GM19193 (cell line): ENCODE measurements at regions not wholly inside any gene's neighbourhood (a gene's known extent, or its start where the extent isn't known, plus 50 kb on each side); places are given as distances from the start of the nearest gene placed in this dataset.

Experiments used
- POLR2A ChIP-seq: IDR thresholded peaks from 4 replicates; pipeline ENCODE4 v1.6.1; 2011; ENCODE audit not compliant: insufficient read depth, insufficient read length; ENCODE audit errors: extremely low read depth

DNA sequence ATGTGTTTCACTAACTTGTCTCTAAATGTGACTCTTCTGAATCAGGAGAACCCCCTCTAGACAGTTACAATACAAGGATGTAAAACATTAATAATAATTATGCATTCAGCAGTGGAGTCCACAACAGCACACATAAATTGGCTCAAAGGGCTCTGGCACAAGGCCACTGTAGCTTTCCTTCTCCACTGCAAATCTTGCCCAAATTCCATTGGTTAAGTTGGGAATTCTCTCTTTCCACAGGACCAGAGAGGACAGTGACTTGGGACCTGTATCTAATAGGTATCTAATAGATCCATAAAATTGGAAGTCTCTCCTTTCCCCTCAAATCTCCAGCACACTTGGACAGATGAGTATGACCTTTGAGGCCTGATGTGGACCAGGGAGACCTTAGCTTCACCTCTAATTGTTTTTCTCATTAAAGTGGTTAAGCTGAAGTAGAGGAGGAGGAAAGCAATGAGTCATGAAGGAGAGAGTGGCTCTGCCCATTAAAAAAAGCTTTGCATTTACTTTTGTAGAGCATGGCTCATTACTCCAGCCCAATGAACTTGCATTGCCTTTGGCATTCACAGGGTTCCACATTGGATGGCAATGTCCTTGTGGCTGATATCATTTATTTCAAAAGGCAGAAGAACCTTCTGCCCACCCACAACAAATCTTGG, 72.3 kb upstream of the SH3RF1 start:
- TF ChIP-seq POLR2A: no peak

DNA sequence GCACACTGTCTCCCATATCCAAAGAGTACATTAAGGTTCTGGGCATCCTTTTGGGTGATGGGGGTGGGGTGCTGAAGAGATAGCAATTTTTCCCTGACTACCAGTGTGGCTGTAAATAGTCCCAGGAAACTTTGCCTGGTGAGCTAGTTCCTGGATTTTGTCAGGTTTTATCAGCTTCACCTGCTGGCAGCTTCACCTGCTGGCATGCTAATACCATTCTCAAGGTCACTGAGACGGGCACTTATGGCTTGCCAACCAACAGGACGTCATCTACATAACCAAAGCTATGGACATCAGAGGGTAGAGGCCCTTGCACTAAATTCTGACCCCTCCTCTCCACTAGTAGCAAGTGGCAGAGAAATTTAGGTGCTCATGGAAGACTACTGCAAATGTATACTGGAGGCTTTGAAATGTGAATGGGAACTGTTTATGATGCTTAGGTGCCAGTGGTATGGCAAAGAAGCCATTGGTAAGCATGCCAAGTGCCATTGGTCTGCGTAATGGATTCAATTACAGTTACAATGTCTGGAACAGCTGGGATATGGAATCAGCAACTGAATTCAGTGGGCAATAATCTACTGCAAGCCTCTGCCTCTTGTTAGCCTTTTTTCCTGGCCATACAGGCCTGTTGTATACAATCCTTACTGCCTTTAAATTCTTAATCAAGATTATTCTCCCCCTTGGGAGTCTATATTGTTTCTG, 71.6 kb upstream of the SH3RF1 start:
- TF ChIP-seq POLR2A: no peak

DNA sequence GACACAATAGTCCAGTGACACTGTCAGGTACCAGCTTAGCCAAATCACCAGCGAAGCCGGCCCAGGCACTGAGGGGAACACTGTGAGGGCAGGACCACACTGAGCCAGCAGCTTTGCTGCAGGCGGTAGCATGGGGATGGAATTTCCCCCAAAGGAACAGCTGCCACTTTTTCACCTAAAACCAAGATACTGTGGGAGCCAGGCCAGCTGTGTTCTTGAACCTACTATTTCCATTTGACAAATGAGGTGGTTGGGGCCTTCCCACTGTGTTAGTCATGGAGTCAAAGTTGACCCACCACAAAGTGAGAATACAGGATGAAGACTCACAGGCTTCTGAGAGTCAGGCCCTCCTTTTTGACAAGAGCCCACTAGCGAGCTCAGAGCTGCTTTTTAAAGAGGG, 70.7 kb upstream of the SH3RF1 start:
- TF ChIP-seq POLR2A: peak; percentile 23

DNA sequence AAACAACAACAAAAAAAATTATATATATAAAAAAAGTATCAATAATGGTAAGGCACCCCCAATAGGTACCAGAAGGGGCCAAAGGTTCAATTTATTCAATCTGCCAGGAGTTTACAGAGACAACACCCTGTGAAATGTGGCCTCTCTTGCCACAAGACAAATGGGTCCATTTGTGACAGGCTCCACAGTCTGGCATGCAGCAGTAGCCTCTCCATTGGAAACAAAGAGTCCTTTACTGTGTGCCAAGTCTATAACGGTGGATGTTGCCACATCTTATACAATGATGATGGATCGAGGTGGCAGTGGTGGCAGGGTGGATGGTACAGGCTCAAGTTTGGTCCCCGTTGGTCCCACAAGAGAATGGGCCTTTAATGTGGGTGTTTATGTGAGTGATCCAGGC, 70.1 kb upstream of the SH3RF1 start:
- TF ChIP-seq POLR2A: no peak

DNA sequence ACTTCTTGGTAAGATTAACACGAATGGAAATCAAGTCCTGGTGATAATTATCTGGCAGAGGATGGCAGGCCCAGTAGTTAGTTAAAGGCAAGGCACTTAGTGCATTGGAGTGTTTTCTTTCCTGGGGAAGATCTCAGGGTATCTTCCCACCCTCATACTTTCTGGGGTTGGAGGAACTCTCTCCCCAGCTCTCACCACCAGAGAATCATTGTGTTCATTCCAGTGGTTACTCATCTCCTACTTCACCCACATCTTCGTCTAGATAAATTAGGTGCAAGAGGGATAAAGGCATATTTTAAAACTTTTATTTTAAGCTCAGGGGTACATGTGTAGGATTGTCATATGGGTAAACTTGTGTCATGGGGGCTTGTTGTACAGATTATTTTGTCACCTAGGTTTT, 67.5 kb upstream of the SH3RF1 start:
- TF ChIP-seq POLR2A: no peak

DNA sequence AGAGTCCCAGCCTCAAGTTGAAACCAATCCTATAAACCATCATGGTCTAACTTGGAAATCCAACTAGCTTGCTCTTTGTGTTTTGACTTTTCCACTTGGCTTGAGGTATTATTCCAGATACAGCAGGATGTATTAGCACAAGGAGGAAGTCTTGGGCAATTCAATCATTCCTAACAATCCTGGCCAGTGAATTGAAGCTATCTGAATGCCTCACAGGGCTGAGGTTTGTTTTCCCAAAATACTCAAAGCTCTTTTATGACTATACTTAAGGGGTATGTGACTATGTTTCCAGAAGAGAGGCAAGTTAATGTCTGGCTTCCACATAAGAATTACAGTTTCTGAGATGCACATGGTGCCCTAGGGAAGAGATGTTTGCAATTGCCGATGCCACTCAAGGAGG, 66.8 kb upstream of the SH3RF1 start:
- no peak for TF ChIP-seq POLR2A

DNA sequence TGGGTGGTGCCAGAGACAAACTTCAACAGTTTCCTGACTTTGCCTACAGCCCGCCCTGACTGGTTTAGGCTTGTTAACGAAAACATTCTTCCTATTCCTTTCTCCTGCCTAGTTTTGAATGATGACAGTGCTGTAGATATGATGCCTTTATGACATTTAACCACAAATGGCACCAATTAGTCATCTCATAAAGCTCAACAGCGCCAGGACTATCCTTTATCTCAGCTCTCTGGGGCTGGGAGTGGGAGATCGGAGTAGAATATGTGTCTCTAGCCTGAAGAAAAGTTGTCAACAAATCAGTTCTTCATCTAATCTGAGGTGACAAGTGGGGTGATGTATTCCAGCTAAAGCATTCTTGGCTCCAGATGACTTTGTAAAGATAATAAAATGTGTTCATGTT, 64.6 kb upstream of the SH3RF1 start:
- no peak for TF ChIP-seq POLR2A

DNA sequence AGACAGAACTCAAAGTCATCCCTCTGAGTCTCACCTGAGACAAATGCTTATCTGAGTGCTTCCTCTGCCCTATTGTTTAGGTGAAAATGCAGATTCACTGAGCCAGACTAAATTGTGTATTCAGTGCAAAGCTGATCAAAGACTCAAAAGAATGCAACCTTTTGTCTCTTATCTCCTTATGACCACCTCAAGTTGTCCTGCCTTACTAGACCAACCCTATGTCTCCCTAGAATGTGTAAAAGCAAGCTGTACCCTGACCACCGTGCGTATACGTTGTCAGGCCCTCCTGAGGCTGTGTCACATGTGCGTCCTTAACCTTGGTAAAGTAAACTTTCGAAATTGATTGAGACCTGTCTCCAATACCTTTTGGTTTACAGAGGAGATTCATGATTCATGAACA, 63.6 kb upstream of the SH3RF1 start:
- TF ChIP-seq POLR2A: no peak

DNA sequence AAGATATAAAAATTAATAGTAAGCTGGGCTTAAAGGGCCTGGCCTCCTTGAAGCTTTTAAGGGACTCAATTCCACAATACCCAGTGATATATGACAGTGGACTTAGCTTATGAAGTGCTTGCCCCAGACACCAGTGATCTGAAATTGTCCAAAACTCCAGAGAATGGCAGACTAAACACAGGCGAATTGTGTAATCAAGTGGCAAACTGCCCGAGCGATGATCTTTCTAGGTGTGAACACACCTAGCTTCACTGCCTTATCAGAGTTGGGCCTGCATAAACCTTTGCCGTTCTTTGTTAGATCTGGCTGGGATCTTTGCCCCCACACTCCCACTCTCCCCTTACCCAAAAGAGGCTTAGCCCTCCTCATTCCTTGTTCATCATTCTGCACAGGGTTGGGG, 62.5 kb upstream of the SH3RF1 start:
- TF ChIP-seq POLR2A: no peak

DNA sequence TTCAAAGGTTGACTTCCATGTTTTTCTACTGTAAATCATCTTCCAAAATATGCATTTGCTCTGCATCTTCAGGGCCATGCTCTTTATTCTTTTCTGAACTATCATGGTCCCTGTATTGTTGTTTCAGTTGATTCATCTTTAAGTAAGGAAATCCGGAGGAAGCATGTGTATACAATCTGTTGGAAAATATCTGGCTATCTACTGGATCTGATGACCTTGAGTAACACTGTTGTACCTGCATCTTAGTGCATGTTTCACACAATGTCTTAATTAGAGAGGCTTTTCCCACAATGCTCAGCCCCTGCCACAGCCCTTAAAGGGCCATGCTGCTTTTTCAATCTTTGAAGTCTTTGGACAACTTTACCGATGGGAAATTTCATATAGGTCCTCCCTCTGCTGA, 61.8 kb upstream of the SH3RF1 start:
- no peak for TF ChIP-seq POLR2A

DNA sequence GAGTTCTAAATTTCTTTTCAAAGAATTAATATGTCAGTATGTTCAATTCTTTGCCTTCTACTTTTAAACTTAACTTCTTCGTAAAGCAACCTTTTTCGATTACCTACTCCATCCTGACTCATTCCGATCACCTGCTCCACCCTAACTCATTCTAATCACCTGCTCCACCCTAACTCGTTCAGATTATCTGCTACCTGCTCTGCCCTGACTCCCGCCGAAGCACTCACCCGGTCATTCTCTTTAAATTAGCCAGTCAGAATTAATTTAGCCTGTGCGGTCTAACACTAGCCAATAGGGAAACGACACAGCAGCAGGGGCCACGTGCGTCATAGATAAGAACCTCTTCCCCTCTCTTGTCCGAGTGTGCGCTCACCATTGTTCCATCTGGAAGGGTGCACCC, 60.1 kb upstream of the SH3RF1 start:
- TF ChIP-seq POLR2A: no peak

DNA sequence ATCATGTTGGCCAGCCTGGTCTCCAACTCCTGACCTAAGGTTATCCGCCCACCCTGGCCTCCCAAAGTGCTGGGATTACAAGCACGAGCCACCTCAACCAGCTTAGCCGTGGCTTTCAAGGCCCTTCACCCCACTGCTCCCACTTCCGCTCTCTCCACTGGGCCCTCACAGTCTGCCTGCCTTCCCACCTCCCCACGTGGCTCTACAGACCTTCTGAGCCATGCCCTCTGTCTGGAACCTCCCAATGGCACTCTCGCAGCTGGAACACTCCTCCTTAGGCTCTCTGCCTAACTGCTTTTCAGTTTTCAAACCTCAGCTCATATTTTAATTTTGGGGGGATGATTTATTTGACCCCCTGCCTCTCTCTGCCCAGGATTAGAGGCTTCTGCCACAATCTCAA, 59.3 kb upstream of the SH3RF1 start:
- TF ChIP-seq POLR2A: no peak

DNA sequence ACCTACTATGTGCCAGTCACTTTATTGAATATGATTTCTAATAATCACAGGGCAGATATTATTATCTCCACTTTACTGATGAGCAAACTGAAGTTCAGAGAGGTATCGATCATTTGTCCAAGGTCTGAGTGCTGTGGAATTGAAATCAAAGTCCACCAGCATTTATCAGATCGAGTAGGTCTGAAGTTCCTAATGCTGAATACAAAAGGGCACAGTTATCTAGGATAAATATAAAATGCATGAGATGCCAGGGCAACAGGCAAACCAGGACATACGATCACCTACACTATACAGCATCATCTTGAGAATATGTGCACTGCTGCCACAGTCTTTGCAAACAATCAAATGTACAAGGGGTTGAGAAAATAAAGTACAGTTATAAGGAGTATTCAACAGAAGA, 57.2 kb upstream of the SH3RF1 start:
- no peak for TF ChIP-seq POLR2A
